MM.1S (cell line): ENCODE measurements at regions not wholly inside any gene's neighbourhood (a gene's known extent, or its start where the extent isn't known, plus 50 kb on each side); places are given as distances from the start of the nearest gene placed in this dataset.

Source experiments
- DNase-seq: peaks from one replicate; pipeline ENCODE4 v3.0.0-alpha.2; 2015
- H2AFZ ChIP-seq: fragments of 300-600 bp; sonication (generic); 2 replicates; pipeline ENCODE4 v1.6.0; 2016; ENCODE audit warnings: antibody characterized with exemption, low read length
- H3F3A ChIP-seq: fragments of 300-600 bp; sonication (generic); 2 replicates; pipeline ENCODE4 v1.6.1; 2016; ENCODE audit warnings: mild to moderate bottlenecking, antibody characterized with exemption, low read length, moderate library complexity, mixed read lengths; ENCODE audit not compliant: insufficient read depth
- H3K27ac ChIP-seq: fragments of 300-600 bp; sonication (generic); 2 replicates; pipeline ENCODE4 v1.5.1; 2016; ENCODE audit warnings: mild to moderate bottlenecking, low read length
- H3K27me3 ChIP-seq: fragments of 300-600 bp; sonication (generic); replicated peaks from 2 replicates; pipeline ENCODE4 v1.6.0; 2016; ENCODE audit warnings: low read length; ENCODE audit not compliant: insufficient read depth
- H3K36me3 ChIP-seq: fragments of 300-600 bp; sonication (generic); replicated peaks from 2 replicates; pipeline ENCODE4 v1.6.1; 2016; ENCODE audit warnings: mild to moderate bottlenecking, low read length, mixed read lengths; ENCODE audit not compliant: insufficient read depth
- H3K4me1 ChIP-seq: fragments of 300-600 bp; sonication (generic); 2 replicates; pipeline ENCODE4 v1.6.1; 2016; ENCODE audit warnings: low read length, mixed read lengths
- H3K4me2 ChIP-seq: fragments of 300-600 bp; sonication (generic); 2 replicates; pipeline ENCODE4 v1.6.0; 2016; ENCODE audit warnings: low read depth, low read length
- H3K4me3 ChIP-seq: fragments of 300-600 bp; sonication (generic); 2 replicates; pipeline ENCODE4 v1.5.1; 2016; ENCODE audit warnings: low read length, mixed read lengths
- H3K79me2 ChIP-seq: fragments of 300-600 bp; sonication (generic); 2 replicates; pipeline ENCODE4 v1.6.1; 2016; ENCODE audit warnings: mixed run types, low read length, mixed read lengths
- H3K9ac ChIP-seq: fragments of 300-600 bp; sonication (generic); 2 replicates; pipeline ENCODE4 v1.6.1; 2016; ENCODE audit warnings: low read length, mixed read lengths
- H3K9me2 ChIP-seq: fragments of 300-600 bp; sonication (generic); replicated peaks from 2 replicates; pipeline ENCODE4 v1.6.1; 2016; ENCODE audit warnings: mild to moderate bottlenecking, low read length, mixed read lengths; ENCODE audit not compliant: insufficient read depth
- H3K9me3 ChIP-seq: fragments of 300-600 bp; sonication (generic); replicated peaks from 2 replicates; pipeline ENCODE4 v1.6.1; 2016; ENCODE audit warnings: mild to moderate bottlenecking, low read length, mixed read lengths; ENCODE audit not compliant: insufficient read depth
- H4K20me1 ChIP-seq: fragments of 300-600 bp; sonication (generic); 2 replicates; pipeline ENCODE4 v1.6.1; 2016; ENCODE audit warnings: mild to moderate bottlenecking, low read length, moderate library complexity, mixed read lengths; ENCODE audit not compliant: insufficient read depth
- CTCF ChIP-seq: fragments of 300-600 bp; sonication (generic); IDR thresholded peaks from 2 replicates; pipeline ENCODE4 v1.5.1; 2016; ENCODE audit warnings: antibody characterized with exemption, low read length, mixed read lengths
- EZH2 ChIP-seq: fragments of 300-600 bp; sonication (generic); optimal IDR thresholded peaks from 2 replicates; pipeline ENCODE3; 2017; ENCODE audit warnings: low read depth, mild to moderate bottlenecking, antibody characterized with exemption, low read length, mixed read lengths
- EZH2phosphoT487 ChIP-seq: fragments of 300-600 bp; sonication (generic); IDR thresholded peaks from 2 replicates; pipeline ENCODE4 v1.6.1; 2018; ENCODE audit warnings: antibody characterized with exemption, low read length

GRCh38 chr2:172348555-172349288, 78.7 kb upstream of the ITGA6 start:
- Histone ChIP-seq H3K36me3 (no peaks in the 10 kb centered on the region), H3K9me2 (no peaks in the 10 kb centered on the region), H3K4me3 (no peak overlapping the region), H3K27me3 (no peaks in the 10 kb centered on the region), H3K4me1 (no peaks in the 10 kb centered on the region), H3K79me2 (no peaks in the 10 kb centered on the region), H3F3A (no peaks in the 10 kb centered on the region), H4K20me1 (no peaks in the 10 kb centered on the region), H3K9ac (no peak overlapping the region), H3K27ac (no peak overlapping the region), H3K4me2 (no peak overlapping the region), H3K9me3 (no peaks in the 10 kb centered on the region), H2AFZ (no peak overlapping the region)
- no peak for DNase-seq
- no peak for TF ChIP-seq CTCF
- no peak for TF ChIP-seq EZH2
- no peak for TF ChIP-seq EZH2phosphoT487

GRCh38 chr2:172350839-172351479, 76.4 kb upstream of the ITGA6 start:
- H3K4me3 ChIP-seq: no peak overlapping the region
- H3K9me2 ChIP-seq: no peaks in the 10 kb centered on the region
- no peak for TF ChIP-seq CTCF
- TF ChIP-seq EZH2: no peak
- no peak for TF ChIP-seq EZH2phosphoT487
- H3K79me2 ChIP-seq: no peaks in the 10 kb centered on the region
- H3K4me2 ChIP-seq: no peak overlapping the region
- H3K27me3 ChIP-seq: no peaks in the 10 kb centered on the region
- H2AFZ ChIP-seq: no peak overlapping the region
- no peaks in the 10 kb centered on the region for H3K36me3 ChIP-seq
- no peak overlapping the region for H3K27ac ChIP-seq
- H3K9ac ChIP-seq: no peak overlapping the region
- DNase-seq: no peak
- no peaks in the 10 kb centered on the region for H3K4me1 ChIP-seq
- H3K9me3 ChIP-seq: no peaks in the 10 kb centered on the region
- H4K20me1 ChIP-seq: no peaks in the 10 kb centered on the region
- no peaks in the 10 kb centered on the region for H3F3A ChIP-seq

- Histone ChIP-seq H3K27ac (no peak overlapping the region), H3K4me3 (no peak overlapping the region)
Measured at GRCh38 chr2:172351586-172351985, 75.8 kb upstream of the ITGA6 start.

More at GRCh38 chr2:172351586-172351985, 75.8 kb upstream of the ITGA6 start:
- Histone ChIP-seq H3F3A (no peaks in the 10 kb centered on the region), H3K27me3 (no peaks in the 10 kb centered on the region), H3K9me2 (no peaks in the 10 kb centered on the region), H2AFZ (no peak overlapping the region), H3K9me3 (no peaks in the 10 kb centered on the region), H3K79me2 (no peaks in the 10 kb centered on the region), H3K4me2 (no peak overlapping the region), H3K4me1 (no peaks in the 10 kb centered on the region), H3K9ac (no peak overlapping the region), H3K36me3 (no peaks in the 10 kb centered on the region), H4K20me1 (no peaks in the 10 kb centered on the region)
- TF ChIP-seq EZH2phosphoT487 (no peak), CTCF (no peak), EZH2 (no peak)
- DNase-seq: no peak
